ENCODE measurements at regions not wholly inside any gene's neighbourhood (a gene's known extent, or its start where the extent isn't known, plus 50 kb on each side); places are given as distances from the start of the nearest gene placed in this dataset.

DNA sequence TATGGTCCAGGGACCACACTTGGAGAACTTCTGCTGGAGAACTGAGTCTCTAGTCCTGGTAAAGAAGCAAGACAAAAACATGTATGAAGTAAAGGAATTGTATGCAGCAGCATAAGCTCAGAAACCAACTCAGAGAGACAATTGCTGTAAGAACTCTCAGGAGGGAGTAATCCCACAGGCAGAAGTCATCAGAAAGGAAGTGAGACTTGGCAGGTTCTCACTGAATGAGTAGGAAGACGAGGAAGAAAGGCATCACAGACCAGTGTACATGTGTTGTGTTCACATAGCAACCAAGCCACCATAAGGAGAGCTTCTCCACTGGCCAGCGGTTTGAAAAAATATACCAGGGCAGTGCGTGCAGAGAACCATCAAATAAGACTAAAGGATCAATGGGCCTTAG is 57.9 kb upstream of the FST start:
- BruUV-seq (replicated peaks) = no TSS peak
- no peak overlapping the region for H3K27ac ChIP-seq (ENCODE audit: low read depth, low read length, poor library complexity, severe bottlenecking)
- no peak for TF ChIP-seq EZH2phosphoT487 (IDR thresholded peaks at IDR 0.05; ENCODE audit: borderline replicate concordance, low read depth, low read length)
- TF ChIP-seq CTCF (conservative IDR thresholded peaks at IDR 0.05; ENCODE audit: low read length) = no peak
- no peaks in the 10 kb centered on the region for H3K4me1 ChIP-seq (ENCODE audit: insufficient read depth, low read length, poor library complexity, severe bottlenecking)
- no peak overlapping the region for H3K4me2 ChIP-seq (ENCODE audit: low read length)
- no peaks in the 10 kb centered on the region for H3K9me2 ChIP-seq (ENCODE audit: insufficient read depth, low read length)
- intact Hi-C loops (cut with micrococcal nuclease; ENCODE audit: unreplicated experiment) = no loop called here
- H4K20me1 ChIP-seq (ENCODE audit: insufficient read depth, low read length) = no peaks in the 10 kb centered on the region
- ChIA-PET CTCF (ENCODE audit: unreplicated experiment) (no interaction called here), POLR2A (no interaction called here)
- H3K36me3 ChIP-seq (ENCODE audit: insufficient read depth, low read length) = no peaks in the 10 kb centered on the region
- H3K4me3 ChIP-seq (ENCODE audit: low read depth, low read length, poor library complexity, severe bottlenecking) = no peak overlapping the region
- no peak for DNase-seq (ENCODE audit: low spot score)
- no peak overlapping the region for H2AFZ ChIP-seq (ENCODE audit: low read length)
- H3K79me2 ChIP-seq (ENCODE audit: insufficient read depth, low read depth, low read length) = no peaks in the 10 kb centered on the region
- H3K9me3 ChIP-seq (ENCODE audit: low read length) = no peaks in the 10 kb centered on the region

- no peak overlapping the region for H2AFZ ChIP-seq (ENCODE audit: low read length)
- TF ChIP-seq EZH2phosphoT487 (IDR thresholded peaks at IDR 0.05; ENCODE audit: borderline replicate concordance, low read depth, low read length) (no peak), CTCF (conservative IDR thresholded peaks at IDR 0.05; ENCODE audit: low read length) (no peak)
- ChIA-PET CTCF (ENCODE audit: unreplicated experiment) (no interaction called here), POLR2A (interaction anchor here (1.0 kb wide), 1 partner anchor 43 kb away, joined by 3 read pairs; no protein-coding TSS in a partner anchor)
- no peaks in the 10 kb centered on the region for H3K79me2 ChIP-seq (ENCODE audit: insufficient read depth, low read depth, low read length)
- no TSS peak for BruUV-seq (replicated peaks)
- no peak overlapping the region for H3K27ac ChIP-seq (ENCODE audit: low read depth, low read length, poor library complexity, severe bottlenecking)
- H3K9me3 ChIP-seq (ENCODE audit: low read length) = no peaks in the 10 kb centered on the region
- no peak for DNase-seq (ENCODE audit: low spot score)
- no peak overlapping the region for H3K4me2 ChIP-seq (ENCODE audit: low read length)
- H3K36me3 ChIP-seq (ENCODE audit: insufficient read depth, low read length) = no peaks in the 10 kb centered on the region
- intact Hi-C loops (cut with micrococcal nuclease; ENCODE audit: unreplicated experiment) = no loop called here
- no peak overlapping the region for H3K4me3 ChIP-seq (ENCODE audit: low read depth, low read length, poor library complexity, severe bottlenecking)
- H3K9me2 ChIP-seq (ENCODE audit: insufficient read depth, low read length) = no peaks in the 10 kb centered on the region
- H3K4me1 ChIP-seq (ENCODE audit: insufficient read depth, low read length, poor library complexity, severe bottlenecking) = no peaks in the 10 kb centered on the region
- H4K20me1 ChIP-seq (ENCODE audit: insufficient read depth, low read length) = no peaks in the 10 kb centered on the region
Observed at GRCh38 chr5:53423724-53424123, 56.7 kb upstream of the FST start.

DNA sequence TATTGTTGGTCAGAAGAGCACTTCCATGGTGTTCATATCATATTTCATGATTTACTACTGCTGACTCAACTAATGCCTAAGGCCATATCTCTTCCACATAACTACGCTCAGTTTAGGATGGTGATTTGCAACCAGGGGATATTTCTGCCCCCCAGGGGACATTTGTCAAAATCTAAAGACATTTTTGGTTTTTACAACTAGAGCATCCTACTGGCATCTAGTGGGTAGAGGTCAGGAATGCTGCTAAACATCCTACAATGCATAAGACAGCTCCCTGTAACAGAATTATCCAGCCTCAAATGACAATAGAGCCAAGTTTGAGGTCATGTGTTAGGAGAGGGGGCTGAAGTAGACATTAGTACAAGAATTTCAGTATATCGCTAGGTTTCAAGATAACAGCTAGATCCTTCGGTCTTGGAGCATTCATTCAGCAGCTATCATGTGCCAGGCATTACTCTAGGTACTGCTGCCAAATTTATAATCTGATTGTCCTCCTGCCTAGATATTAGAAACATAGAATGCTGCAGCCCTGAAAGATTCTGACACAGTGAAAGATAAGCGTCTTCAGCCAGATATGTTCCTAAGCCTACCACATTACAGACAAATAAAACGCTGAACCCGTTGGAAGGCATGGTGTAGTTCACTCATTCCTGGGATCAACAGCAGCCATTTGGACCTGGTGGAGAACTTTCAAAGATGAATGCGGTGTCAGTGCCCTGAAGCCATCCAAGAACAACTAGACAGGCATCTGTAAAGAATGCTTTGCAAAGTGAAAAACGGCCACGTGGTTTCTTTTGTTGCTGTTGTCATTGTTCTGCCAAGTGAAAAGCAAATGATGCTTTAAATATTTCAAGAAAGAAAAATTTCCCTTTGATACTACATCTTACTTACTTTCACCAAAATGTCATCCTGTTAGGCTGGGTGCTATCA is 55.5 kb upstream of the FST start:
- Histone ChIP-seq H3K4me3 (ENCODE audit: low read depth, low read length, poor library complexity, severe bottlenecking) (no peak overlapping the region), H3K4me2 (ENCODE audit: low read length) (no peak overlapping the region), H3K9me2 (ENCODE audit: insufficient read depth, low read length) (no peaks in the 10 kb centered on the region), H3K9me3 (ENCODE audit: low read length) (no peaks in the 10 kb centered on the region), H4K20me1 (ENCODE audit: insufficient read depth, low read length) (no peaks in the 10 kb centered on the region), H3K79me2 (ENCODE audit: insufficient read depth, low read depth, low read length) (no peaks in the 10 kb centered on the region), H3K27ac (ENCODE audit: low read depth, low read length, poor library complexity, severe bottlenecking) (no peak overlapping the region), H3K4me1 (ENCODE audit: insufficient read depth, low read length, poor library complexity, severe bottlenecking) (no peaks in the 10 kb centered on the region), H2AFZ (ENCODE audit: low read length) (no peak overlapping the region), H3K36me3 (ENCODE audit: insufficient read depth, low read length) (no peaks in the 10 kb centered on the region)
- ChIA-PET CTCF (ENCODE audit: unreplicated experiment) (no interaction called here), POLR2A (interaction anchor here (0.7 kb wide), 1 partner anchor 43 kb away, joined by 3 read pairs; no protein-coding TSS in a partner anchor)
- intact Hi-C loops (cut with micrococcal nuclease; ENCODE audit: unreplicated experiment) = loop anchor here (5.0 kb wide), 1 partner anchor 807 kb away; no protein-coding TSS in a partner anchor
- BruUV-seq (replicated peaks) = no TSS peak
- no peak for TF ChIP-seq CTCF (conservative IDR thresholded peaks at IDR 0.05; ENCODE audit: low read length)
- no peak for TF ChIP-seq EZH2phosphoT487 (IDR thresholded peaks at IDR 0.05; ENCODE audit: borderline replicate concordance, low read depth, low read length)
- no peak for DNase-seq (ENCODE audit: low spot score)

Data from OCI-LY7 (cell line).